ENCODE measurements at regions not wholly inside any gene's neighbourhood (a gene's known extent, or its start where the extent isn't known, plus 50 kb on each side); places are given as distances from the start of the nearest gene placed in this dataset.

DNA sequence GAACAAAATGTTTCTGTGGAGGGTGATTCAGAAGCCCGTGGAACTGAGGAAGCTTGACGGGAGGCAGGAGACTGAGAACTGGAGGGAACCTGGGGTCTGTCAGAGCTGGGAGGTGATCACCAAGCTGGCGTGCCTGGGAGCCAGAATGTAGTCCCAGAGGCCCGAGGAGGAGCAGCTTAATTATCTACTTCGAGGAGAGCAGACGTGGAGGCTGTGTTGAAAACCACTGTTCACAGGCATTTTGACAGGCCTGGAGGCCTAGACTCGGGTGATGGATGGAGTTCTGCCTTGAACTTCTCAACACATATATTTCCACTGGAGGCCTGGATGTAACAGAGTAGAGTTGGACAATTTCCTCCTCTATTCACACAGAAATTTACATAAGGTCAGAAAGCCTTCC lies 177.7 kb upstream of the SALL1 start:
- DNase-seq (ENCODE audit: low spot score) (no peak), ATAC-seq (ENCODE audit: insufficient number of reproducible peaks, low FRiP score, low read depth) (no peak)
- Histone ChIP-seq H3K4me1 (ENCODE audit: control insufficient read depth in 1 of 2, low read depth in 2 of 2) (no peaks in the 10 kb centered on the region), H3K4me3 (no peak overlapping the region), H3K36me3 (no peaks in the 10 kb centered on the region), H3K9me3 (no peaks in the 10 kb centered on the region), H3K27ac (no peak overlapping the region), H3K27me3 (replicated peaks; ENCODE audit: insufficient read depth) (no peaks in the 10 kb centered on the region)
- TF ChIP-seq, protein P1, sequence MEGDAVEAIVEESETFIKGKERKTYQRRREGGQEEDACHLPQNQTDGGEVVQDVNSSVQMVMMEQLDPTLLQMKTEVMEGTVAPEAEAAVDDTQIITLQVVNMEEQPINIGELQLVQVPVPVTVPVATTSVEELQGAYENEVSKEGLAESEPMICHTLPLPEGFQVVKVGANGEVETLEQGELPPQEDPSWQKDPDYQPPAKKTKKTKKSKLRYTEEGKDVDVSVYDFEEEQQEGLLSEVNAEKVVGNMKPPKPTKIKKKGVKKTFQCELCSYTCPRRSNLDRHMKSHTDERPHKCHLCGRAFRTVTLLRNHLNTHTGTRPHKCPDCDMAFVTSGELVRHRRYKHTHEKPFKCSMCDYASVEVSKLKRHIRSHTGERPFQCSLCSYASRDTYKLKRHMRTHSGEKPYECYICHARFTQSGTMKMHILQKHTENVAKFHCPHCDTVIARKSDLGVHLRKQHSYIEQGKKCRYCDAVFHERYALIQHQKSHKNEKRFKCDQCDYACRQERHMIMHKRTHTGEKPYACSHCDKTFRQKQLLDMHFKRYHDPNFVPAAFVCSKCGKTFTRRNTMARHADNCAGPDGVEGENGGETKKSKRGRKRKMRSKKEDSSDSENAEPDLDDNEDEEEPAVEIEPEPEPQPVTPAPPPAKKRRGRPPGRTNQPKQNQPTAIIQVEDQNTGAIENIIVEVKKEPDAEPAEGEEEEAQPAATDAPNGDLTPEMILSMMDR (IDR thresholded peaks at IDR 0.05), result no peak

DNA sequence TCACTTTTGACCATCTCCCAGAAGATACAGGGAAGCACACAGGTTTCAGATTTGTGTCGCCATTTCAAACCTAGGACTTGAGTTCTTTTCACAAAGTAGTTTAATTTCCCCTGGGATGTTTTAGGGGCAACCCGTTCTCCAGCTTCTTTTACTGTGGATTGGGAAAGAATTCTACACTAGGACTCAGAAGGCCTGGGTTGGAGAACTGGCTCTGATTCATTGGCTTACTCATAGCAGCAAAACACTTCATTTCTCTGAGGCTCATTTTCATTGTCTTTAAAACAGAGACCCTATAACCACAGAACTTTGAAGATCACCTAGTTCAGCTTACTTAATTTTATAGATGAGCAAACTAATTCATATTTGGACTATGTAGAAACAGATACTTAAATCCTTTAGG lies 175.9 kb upstream of the SALL1 start:
- Histone ChIP-seq H3K9me3 (no peaks in the 10 kb centered on the region), H3K4me3 (no peak overlapping the region), H3K36me3 (no peaks in the 10 kb centered on the region), H3K27me3 (replicated peaks; ENCODE audit: insufficient read depth) (no peaks in the 10 kb centered on the region), H3K27ac (no peak overlapping the region), H3K4me1 (ENCODE audit: control insufficient read depth in 1 of 2, low read depth in 2 of 2) (no peaks in the 10 kb centered on the region)
- DNase-seq (ENCODE audit: low spot score) (no peak), ATAC-seq (ENCODE audit: insufficient number of reproducible peaks, low FRiP score, low read depth) (no peak)
- TF ChIP-seq, protein P1 (IDR thresholded peaks at IDR 0.05), result no peak

DNA sequence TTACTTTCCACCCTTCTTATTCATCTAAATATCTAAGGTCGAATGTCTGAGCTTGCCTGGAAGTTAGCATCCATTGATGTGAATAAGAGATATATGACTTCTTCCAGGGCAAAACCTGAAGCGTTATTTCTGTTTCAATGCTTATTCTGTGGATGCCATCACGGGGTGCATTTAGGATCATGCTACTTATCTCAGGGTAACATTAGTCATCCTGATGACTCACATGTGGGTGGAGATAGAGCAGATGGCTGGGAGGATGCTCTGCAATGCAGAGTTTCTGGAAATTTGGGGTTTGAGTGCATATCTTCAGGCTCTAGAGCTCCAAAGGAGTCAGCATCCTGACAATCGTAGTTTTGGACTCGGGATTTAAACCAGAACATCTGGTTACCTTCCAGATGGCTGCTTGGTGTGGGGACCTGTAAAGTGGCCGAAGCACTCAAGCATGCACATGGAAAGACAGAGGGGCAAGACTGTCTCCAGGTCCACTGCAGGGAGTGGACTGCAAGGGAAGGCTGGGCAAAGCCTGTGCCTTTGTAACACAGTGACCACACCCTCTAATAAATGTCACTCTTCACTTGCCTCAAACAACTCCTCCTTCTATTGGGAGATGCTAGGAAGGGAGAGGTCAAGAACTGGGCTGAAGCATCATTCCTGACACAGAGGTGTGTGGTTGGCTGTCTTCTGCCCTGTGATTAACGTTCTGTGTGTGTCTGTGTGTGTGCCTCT lies 175.2 kb upstream of the SALL1 start:
- Histone ChIP-seq H3K36me3 (no peaks in the 10 kb centered on the region), H3K27ac (no peak overlapping the region), H3K27me3 (replicated peaks; ENCODE audit: insufficient read depth) (no peaks in the 10 kb centered on the region), H3K4me1 (ENCODE audit: control insufficient read depth in 1 of 2, low read depth in 2 of 2) (no peaks in the 10 kb centered on the region), H3K4me3 (no peak overlapping the region), H3K9me3 (no peaks in the 10 kb centered on the region)
- ATAC-seq (ENCODE audit: insufficient number of reproducible peaks, low FRiP score, low read depth), result no peak
- TF ChIP-seq, protein P1 (IDR thresholded peaks at IDR 0.05), result no peak
- DNase-seq (ENCODE audit: low spot score), result no peak

DNA sequence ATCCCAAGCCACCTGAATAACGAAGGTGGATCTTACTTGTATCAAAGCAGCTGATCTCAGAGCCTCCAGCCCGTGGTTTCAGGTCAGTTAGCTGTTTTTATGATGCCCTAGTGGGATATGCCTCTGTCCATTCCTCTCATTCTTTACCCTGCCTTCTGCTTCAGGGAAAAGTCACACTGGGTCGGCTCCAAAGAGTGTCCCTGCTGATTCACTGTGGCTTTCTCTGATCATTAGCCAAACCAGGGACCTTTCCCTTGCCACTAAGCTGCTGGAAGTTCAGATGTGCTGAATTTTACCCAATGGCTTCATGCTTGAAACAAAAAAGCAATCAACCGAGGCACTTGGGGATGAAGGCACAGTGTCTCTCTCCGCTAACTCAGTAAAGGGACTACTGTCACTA lies 170.2 kb upstream of the SALL1 start:
- no peak for DNase-seq (ENCODE audit: low spot score)
- H3K9me3 ChIP-seq, result no peaks in the 10 kb centered on the region
- no peaks in the 10 kb centered on the region for H3K36me3 ChIP-seq
- TF ChIP-seq, protein P1 (IDR thresholded peaks at IDR 0.05), result no peak
- H3K27me3 ChIP-seq (replicated peaks; ENCODE audit: insufficient read depth), result no peaks in the 10 kb centered on the region
- H3K4me1 ChIP-seq (ENCODE audit: control insufficient read depth in 1 of 2, low read depth in 2 of 2), result no peaks in the 10 kb centered on the region
- no peak for ATAC-seq (ENCODE audit: insufficient number of reproducible peaks, low FRiP score, low read depth)
- no peak overlapping the region for H3K27ac ChIP-seq
- H3K4me3 ChIP-seq, result no peak overlapping the region

DNA sequence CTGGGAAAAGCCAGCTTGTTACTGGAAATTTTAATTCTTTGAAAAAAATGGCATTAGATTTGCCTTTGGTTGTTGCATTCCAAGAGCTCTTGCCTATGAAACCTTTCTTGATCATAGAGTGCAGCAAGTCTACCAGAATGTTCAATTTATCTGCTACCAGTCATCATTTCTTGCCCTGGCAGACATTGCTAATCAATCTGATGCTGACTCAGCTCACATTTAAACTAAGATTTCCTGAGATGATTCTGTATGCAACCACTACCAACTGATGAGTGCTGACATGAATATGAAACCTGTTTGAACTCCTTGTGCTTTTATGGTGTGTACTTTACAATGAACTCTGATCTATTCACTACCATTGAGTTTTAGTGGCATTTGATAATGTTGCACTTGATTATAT lies 166.5 kb upstream of the SALL1 start:
- H3K9me3 ChIP-seq, result no peaks in the 10 kb centered on the region
- H3K4me1 ChIP-seq (ENCODE audit: control insufficient read depth in 1 of 2, low read depth in 2 of 2), result no peaks in the 10 kb centered on the region
- H3K27me3 ChIP-seq (replicated peaks; ENCODE audit: insufficient read depth), result no peaks in the 10 kb centered on the region
- no peak overlapping the region for H3K27ac ChIP-seq
- TF ChIP-seq, protein P1 (IDR thresholded peaks at IDR 0.05), result no peak
- H3K36me3 ChIP-seq, result no peaks in the 10 kb centered on the region
- DNase-seq (ENCODE audit: low spot score) (no peak), ATAC-seq (ENCODE audit: insufficient number of reproducible peaks, low FRiP score, low read depth) (no peak)
- no peak overlapping the region for H3K4me3 ChIP-seq

Measured in thoracic aorta (tissue), 2 donors.